KMS-11 (cell line): ENCODE measurements at regions not wholly inside any gene's neighbourhood (a gene's known extent, or its start where the extent isn't known, plus 50 kb on each side); places are given as distances from the start of the nearest gene placed in this dataset.

ENCODE experiments used
- H2AFZ ChIP-seq: fragments of 200-600 bp; sonication (generic); 2 replicates; pipeline ENCODE4 v1.6.1; 2016; ENCODE audit warnings: antibody characterized with exemption, mixed run types, low read depth
- H3K27ac ChIP-seq: fragments of 200-600 bp; sonication (generic); 2 replicates; pipeline ENCODE4 v1.6.1; 2016; ENCODE audit warnings: mild to moderate bottlenecking, mixed run types
- H3K27me3 ChIP-seq: fragments of 200-600 bp; sonication (generic); 2 replicates; pipeline ENCODE4 v1.6.1; 2017; ENCODE audit warnings: mild to moderate bottlenecking, low read depth, mixed run types, moderate library complexity; ENCODE audit not compliant: insufficient read depth
- H3K36me3 ChIP-seq: fragments of 200-600 bp; sonication (generic); 2 replicates; pipeline ENCODE4 v1.6.1; 2017; ENCODE audit warnings: mild to moderate bottlenecking, mixed run types; ENCODE audit not compliant: insufficient read depth
- H3K4me1 ChIP-seq: fragments of 200-600 bp; sonication (generic); 2 replicates; pipeline ENCODE4 v1.6.1; 2016; ENCODE audit warnings: mild to moderate bottlenecking, low read depth, mixed run types; ENCODE audit not compliant: poor library complexity, severe bottlenecking
- H3K4me2 ChIP-seq: fragments of 200-600 bp; sonication (generic); 2 replicates; pipeline ENCODE4 v1.7.0; 2016; ENCODE audit warnings: mild to moderate bottlenecking, mixed run types
- H3K4me3 ChIP-seq: fragments of 200-600 bp; sonication (generic); IDR thresholded peaks from 2 replicates; pipeline ENCODE4 v1.6.1; 2017; ENCODE audit warnings: low read depth, low read length, mixed read lengths; ENCODE audit not compliant: insufficient read depth
- H3K79me2 ChIP-seq: fragments of 200-600 bp; sonication (generic); 2 replicates; pipeline ENCODE4 v1.6.1; 2016; ENCODE audit warnings: low read depth, mixed run types; ENCODE audit not compliant: insufficient read depth
- H3K9ac ChIP-seq: fragments of 200-600 bp; sonication (generic); 2 replicates; pipeline ENCODE4 v1.6.1; 2016; ENCODE audit warnings: mild to moderate bottlenecking, mixed run types
- H4K20me1 ChIP-seq: fragments of 200-600 bp; sonication (generic); 2 replicates; pipeline ENCODE4 v1.6.1; 2016; ENCODE audit warnings: mild to moderate bottlenecking, mixed run types; ENCODE audit not compliant: insufficient read depth
- TF ChIP-seq, protein P1 (sequence below): fragments of 200-600 bp; sonication (generic); conservative IDR thresholded peaks from 2 replicates; pipeline ENCODE4 v1.6.1; 2017; ENCODE audit warnings: low read depth, mild to moderate bottlenecking, antibody characterized with exemption, low read length, moderate library complexity, mixed read lengths

DNA sequence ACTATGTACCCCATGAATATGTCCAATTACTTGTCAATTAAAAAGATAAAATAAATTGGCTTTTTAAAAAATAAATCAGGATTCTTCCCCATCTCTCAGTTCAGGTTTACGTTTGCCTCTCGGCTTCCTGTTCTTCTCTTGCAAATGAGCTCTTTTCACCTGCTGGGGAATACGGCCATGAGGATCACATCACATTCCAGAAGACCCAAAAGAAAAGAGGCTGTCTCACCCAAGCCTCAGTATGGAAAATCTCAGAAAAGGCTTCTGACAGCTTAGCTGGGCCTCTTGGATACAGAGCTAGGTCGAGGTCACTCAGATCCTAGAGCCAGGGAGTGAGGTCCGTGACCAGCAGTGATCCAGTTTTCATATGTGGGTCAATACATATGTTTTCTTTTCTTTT lies 171.2 kb upstream of the SDK2 start:
- no peaks in the 10 kb centered on the region for H3K4me1 ChIP-seq
- H3K27ac ChIP-seq: no peak overlapping the region
- no peak overlapping the region for H3K4me3 ChIP-seq
- peaks cover 19% of the 10 kb centered on the region; the same call in 1 of the 2 replicates for H3K27me3 ChIP-seq
- H3K4me2 ChIP-seq: no peak overlapping the region
- H3K79me2 ChIP-seq: no peaks in the 10 kb centered on the region
- TF ChIP-seq, protein P1, sequence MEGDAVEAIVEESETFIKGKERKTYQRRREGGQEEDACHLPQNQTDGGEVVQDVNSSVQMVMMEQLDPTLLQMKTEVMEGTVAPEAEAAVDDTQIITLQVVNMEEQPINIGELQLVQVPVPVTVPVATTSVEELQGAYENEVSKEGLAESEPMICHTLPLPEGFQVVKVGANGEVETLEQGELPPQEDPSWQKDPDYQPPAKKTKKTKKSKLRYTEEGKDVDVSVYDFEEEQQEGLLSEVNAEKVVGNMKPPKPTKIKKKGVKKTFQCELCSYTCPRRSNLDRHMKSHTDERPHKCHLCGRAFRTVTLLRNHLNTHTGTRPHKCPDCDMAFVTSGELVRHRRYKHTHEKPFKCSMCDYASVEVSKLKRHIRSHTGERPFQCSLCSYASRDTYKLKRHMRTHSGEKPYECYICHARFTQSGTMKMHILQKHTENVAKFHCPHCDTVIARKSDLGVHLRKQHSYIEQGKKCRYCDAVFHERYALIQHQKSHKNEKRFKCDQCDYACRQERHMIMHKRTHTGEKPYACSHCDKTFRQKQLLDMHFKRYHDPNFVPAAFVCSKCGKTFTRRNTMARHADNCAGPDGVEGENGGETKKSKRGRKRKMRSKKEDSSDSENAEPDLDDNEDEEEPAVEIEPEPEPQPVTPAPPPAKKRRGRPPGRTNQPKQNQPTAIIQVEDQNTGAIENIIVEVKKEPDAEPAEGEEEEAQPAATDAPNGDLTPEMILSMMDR: no peak
- no peak overlapping the region for H3K9ac ChIP-seq
- H4K20me1 ChIP-seq: no peaks in the 10 kb centered on the region
- no peak overlapping the region for H2AFZ ChIP-seq
- H3K36me3 ChIP-seq: no peaks in the 10 kb centered on the region

DNA sequence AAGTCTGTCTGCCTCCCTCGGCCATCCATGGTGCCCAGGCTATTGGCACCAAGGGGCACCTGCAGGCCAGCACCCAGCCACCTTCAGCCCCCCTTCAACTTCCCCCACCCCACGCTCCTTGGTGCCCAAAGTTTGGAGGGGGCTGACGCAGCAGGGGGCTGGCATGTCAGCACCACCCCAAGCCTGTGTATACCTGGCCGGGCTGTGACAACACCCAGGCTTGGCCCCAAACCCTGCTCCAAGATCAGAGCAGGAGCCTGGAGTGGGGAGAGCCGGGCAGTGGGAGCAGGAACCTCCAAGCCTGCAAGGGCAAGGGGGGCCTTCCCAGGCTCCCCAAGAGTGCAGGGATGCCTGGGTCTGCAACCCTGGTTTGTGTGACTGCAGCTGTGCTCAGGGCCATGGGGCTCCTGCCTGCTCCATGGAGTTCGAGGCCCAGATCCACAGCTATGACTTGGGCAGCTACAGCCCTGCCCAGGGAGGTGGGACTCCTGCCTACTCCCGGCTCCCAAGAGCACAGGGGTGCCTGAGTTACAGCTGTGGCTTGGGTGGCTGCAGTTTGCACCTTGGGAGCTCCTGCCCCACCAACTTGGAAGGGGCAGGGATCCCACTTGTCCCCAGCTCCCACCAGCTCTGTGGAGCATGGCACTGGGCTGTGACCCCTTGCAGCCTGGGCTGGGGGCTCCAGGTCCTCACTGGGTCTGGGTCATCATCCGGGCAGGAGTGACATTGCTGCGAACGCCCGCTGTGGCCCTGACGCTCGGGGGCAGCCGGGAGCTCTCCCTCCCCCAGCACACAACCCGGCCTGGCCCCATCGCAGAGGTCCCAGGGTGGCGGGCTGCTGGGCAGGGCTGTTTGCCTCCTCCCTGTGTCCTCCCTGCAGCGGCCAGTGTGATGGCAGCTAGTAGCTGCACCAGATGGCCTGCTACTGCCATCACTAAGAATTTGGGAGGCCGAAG lies 175.5 kb upstream of the SDK2 start:
- no peaks in the 10 kb centered on the region for H3K4me1 ChIP-seq
- no peak overlapping the region for H2AFZ ChIP-seq
- TF ChIP-seq, protein P1: no peak
- H3K4me3 ChIP-seq: no peak overlapping the region
- H3K4me2 ChIP-seq: no peak overlapping the region
- H3K79me2 ChIP-seq: no peaks in the 10 kb centered on the region
- H3K27me3 ChIP-seq: peaks cover 21% of the 10 kb centered on the region; the same call in 1 of the 2 replicates
- H4K20me1 ChIP-seq: no peaks in the 10 kb centered on the region
- H3K27ac ChIP-seq: no peak overlapping the region
- no peak overlapping the region for H3K9ac ChIP-seq
- no peaks in the 10 kb centered on the region for H3K36me3 ChIP-seq

DNA sequence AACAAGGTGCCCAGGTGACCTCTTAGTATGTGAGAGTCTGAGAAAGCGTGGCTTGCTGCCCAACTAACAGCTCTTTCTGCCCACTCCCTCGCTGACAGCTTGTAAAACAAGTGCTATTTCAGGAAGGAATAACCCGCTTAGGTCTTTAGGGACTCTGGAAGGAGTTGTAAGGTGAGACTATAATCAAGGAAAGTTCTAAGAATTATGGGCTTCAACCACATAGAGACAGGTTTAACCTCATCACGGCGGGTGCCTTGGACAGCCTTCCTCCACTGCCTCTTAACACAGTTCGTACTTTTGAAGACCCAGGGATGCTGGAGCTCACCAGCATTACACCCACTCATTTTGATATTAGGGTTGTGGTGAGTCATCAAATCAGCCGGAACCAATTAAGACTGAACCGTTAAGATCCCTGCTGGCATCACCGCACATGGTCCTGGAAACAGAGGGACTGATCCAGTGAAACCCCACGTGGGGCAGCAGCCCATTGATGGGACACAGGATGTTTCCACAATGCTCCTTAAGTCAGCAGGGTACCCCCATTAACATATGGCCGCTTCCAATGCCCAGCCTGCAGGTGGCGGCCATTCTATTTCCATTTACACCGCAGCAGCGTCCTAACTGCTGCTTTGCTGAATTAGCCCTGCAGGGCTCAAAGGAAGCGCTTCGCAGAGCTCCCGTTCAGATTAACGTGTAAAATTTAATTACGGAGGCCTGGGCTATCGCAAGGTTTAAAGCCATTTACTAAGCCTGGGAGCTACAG lies 176.6 kb upstream of the SDK2 start:
- no peak overlapping the region for H3K4me2 ChIP-seq
- no peaks in the 10 kb centered on the region for H3K4me1 ChIP-seq
- no peaks in the 10 kb centered on the region for H3K79me2 ChIP-seq
- TF ChIP-seq, protein P1: no peak
- H2AFZ ChIP-seq: no peak overlapping the region
- H4K20me1 ChIP-seq: no peaks in the 10 kb centered on the region
- no peaks in the 10 kb centered on the region for H3K36me3 ChIP-seq
- H3K27me3 ChIP-seq: peaks cover 29% of the 10 kb centered on the region; the same call in 1 of the 2 replicates
- H3K4me3 ChIP-seq: no peak overlapping the region
- no peak overlapping the region for H3K27ac ChIP-seq
- no peak overlapping the region for H3K9ac ChIP-seq

DNA sequence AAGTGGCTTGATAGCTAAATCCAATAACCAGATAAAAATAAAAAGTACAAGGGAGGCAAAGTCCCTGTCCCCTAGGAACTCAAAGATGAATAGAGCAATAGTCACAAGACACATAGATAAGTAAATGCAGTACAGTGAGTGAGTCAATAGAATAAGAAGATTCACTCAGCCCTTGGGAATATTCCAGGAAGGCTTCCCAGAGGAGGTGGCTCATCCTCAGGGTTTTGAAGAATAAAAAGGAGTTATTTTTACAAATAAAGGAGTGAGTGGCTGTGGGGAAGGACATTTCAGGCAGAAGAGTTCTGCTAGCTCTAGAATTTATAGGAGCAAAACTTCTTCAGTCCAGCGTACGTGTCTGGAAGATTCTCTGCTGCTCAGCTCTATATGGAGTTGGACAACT lies 177.4 kb upstream of the SDK2 start:
- no peaks in the 10 kb centered on the region for H3K4me1 ChIP-seq
- H3K4me3 ChIP-seq: no peak overlapping the region
- no peak overlapping the region for H3K9ac ChIP-seq
- H3K27ac ChIP-seq: no peak overlapping the region
- H3K4me2 ChIP-seq: no peak overlapping the region
- H3K36me3 ChIP-seq: no peaks in the 10 kb centered on the region
- TF ChIP-seq, protein P1: no peak
- no peak overlapping the region for H2AFZ ChIP-seq
- peaks cover 33% of the 10 kb centered on the region; the same call in 1 of the 2 replicates for H3K27me3 ChIP-seq
- H3K79me2 ChIP-seq: no peaks in the 10 kb centered on the region
- no peaks in the 10 kb centered on the region for H4K20me1 ChIP-seq
